ENCODE measurements at regions not wholly inside any gene's neighbourhood (a gene's known extent, or its start where the extent isn't known, plus 50 kb on each side); places are given as distances from the start of the nearest gene placed in this dataset.

- TF ChIP-seq EP300 (IDR thresholded peaks at IDR 0.05) (no peak), CTCF (IDR thresholded peaks at IDR 0.05) (no peak)
Observed at GRCh38 chr9:79300068-79300467, 271.7 kb upstream of the TLE4 start.
